Parathyroid adenoma (tissue), 2 donors: ENCODE measurements at regions not wholly inside any gene's neighbourhood (a gene's known extent, or its start where the extent isn't known, plus 50 kb on each side); places are given as distances from the start of the nearest gene placed in this dataset.
A peak's percentile ranks its signal among the peaks of the same experiment; 100 is the strongest.

Experiments
- H2AFZ ChIP-seq: fragments of 300-600 bp; sonication (generic); one replicate; pipeline ENCODE4 v1.7.0; 2017; ENCODE audit warnings: antibody characterized with exemption, mild to moderate bottlenecking
- H3K27ac ChIP-seq: fragments of 300-600 bp; sonication (generic); one replicate; pipeline ENCODE4 v1.7.0; 2017
- H3K27me3 ChIP-seq: fragments of 300-600 bp; sonication (generic); one replicate; pipeline ENCODE4 v1.7.0; 2017; ENCODE audit warnings: low read length; ENCODE audit not compliant: control insufficient read depth, insufficient read depth
- H3K36me3 ChIP-seq: fragments of 300-600 bp; sonication (generic); one replicate; pipeline ENCODE4 v1.7.0; 2017; ENCODE audit warnings: low read length; ENCODE audit not compliant: control insufficient read depth, insufficient read depth
- H3K4me1 ChIP-seq: fragments of 300-600 bp; sonication (generic); one replicate; pipeline ENCODE4 v1.7.0; 2017; ENCODE audit warnings: control low read depth
- H3K4me2 ChIP-seq: fragments of 300-600 bp; sonication (generic); one replicate; pipeline ENCODE4 v1.7.0; 2017; ENCODE audit warnings: low read length
- H3K4me3 ChIP-seq: fragments of 300-600 bp; sonication (generic); one replicate; pipeline ENCODE4 v1.7.0; 2017; ENCODE audit warnings: low read depth, low read length
- H3K79me2 ChIP-seq: fragments of 300-600 bp; sonication (generic); one replicate; pipeline ENCODE4 v1.7.0; 2017; ENCODE audit warnings: control low read depth
- H3K9ac ChIP-seq: fragments of 300-600 bp; sonication (generic); one replicate; pipeline ENCODE4 v1.7.0; 2017; ENCODE audit warnings: mild to moderate bottlenecking
- H3K9me3 ChIP-seq: fragments of 300-600 bp; sonication (generic); one replicate; pipeline ENCODE4 v1.7.0; 2017; ENCODE audit warnings: low read length; ENCODE audit not compliant: control insufficient read depth
- TF ChIP-seq, protein P1 (sequence below): fragments of 300-600 bp; sonication (generic); IDR thresholded peaks from one replicate; pipeline ENCODE4 v1.7.0; 2017; ENCODE audit warnings: antibody characterized with exemption, mild to moderate bottlenecking
- donor health status: primary hyperparathyroidism.

DNA sequence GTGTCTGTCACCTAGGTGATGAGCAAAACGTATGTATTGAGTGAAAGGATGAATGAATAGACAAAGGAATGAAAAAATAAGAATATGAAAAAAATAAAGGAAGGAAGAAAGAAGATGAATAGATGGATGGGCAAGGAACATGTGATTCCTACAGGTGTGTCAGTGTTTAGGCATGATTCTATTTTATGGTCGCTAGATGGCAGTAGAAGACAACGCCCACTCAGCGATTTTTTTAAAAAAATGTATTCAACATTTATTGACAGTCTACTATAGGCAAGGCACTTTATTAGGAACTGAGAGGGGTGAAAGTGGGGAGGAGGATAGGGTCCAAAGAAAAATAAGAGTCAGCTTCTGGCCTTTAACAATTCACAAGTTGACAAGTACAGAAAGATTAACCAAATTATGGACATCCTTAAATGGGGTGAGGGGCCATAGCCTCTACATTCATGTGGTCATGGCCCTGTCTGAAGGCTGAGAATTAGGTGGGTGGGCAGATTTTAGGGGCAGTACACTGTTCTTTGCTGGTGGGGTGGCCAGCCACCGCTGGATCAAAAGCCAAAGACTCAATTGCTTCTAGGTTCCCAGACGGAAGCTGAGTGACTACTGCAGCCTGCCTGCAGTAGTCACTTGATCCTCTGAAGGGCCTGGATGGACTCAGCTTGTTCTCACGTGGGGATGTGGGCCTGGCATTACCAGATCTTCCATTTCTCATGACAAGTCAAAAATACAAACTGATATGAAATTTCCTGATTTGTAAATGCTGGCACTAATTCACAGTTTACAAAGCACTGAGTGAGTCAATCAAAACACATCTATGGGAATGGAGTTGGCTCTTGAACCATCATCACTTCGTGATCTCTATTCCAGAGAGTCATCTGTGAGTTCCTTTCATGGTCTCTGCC lies 83.9 kb downstream of the FASLG start:
- H3K4me2 ChIP-seq, result no peak overlapping the region
- H3K4me1 ChIP-seq, result no peaks in the 10 kb centered on the region
- H2AFZ ChIP-seq, result no peak overlapping the region
- H3K4me3 ChIP-seq, result no peak overlapping the region
- no peaks in the 10 kb centered on the region for H3K27me3 ChIP-seq
- no peak overlapping the region for H3K27ac ChIP-seq
- TF ChIP-seq, protein P1, sequence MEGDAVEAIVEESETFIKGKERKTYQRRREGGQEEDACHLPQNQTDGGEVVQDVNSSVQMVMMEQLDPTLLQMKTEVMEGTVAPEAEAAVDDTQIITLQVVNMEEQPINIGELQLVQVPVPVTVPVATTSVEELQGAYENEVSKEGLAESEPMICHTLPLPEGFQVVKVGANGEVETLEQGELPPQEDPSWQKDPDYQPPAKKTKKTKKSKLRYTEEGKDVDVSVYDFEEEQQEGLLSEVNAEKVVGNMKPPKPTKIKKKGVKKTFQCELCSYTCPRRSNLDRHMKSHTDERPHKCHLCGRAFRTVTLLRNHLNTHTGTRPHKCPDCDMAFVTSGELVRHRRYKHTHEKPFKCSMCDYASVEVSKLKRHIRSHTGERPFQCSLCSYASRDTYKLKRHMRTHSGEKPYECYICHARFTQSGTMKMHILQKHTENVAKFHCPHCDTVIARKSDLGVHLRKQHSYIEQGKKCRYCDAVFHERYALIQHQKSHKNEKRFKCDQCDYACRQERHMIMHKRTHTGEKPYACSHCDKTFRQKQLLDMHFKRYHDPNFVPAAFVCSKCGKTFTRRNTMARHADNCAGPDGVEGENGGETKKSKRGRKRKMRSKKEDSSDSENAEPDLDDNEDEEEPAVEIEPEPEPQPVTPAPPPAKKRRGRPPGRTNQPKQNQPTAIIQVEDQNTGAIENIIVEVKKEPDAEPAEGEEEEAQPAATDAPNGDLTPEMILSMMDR, result peak; percentile 63
- H3K9ac ChIP-seq, result no peak overlapping the region
- no peaks in the 10 kb centered on the region for H3K36me3 ChIP-seq
- H3K79me2 ChIP-seq, result no peaks in the 10 kb centered on the region
- H3K9me3 ChIP-seq, result no peaks in the 10 kb centered on the region

DNA sequence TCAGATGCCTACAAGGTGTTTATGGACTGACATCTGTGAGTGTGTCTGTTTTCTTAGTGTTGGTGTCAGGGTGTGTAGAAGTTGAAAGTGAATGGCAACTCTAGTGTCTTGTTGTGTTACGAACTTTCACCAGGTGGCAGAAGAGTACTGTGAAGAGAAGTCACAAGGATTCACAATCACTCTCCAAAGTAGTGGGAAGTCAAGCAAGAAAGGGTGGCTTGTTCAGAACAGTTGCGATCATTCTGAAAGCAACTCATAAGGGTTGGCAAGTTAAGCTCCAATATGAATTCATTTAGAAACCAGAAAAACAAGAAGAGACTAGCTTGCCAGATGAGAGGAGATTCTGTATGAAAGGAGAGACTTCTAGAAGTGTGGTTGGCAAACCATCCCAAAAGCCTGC lies 86.1 kb downstream of the FASLG start:
- Histone ChIP-seq H3K79me2 (no peaks in the 10 kb centered on the region), H3K27me3 (no peaks in the 10 kb centered on the region), H3K36me3 (no peaks in the 10 kb centered on the region), H3K4me3 (no peak overlapping the region), H3K4me1 (no peaks in the 10 kb centered on the region), H3K27ac (no peak overlapping the region), H3K9ac (no peak overlapping the region), H3K9me3 (no peaks in the 10 kb centered on the region), H2AFZ (no peak overlapping the region), H3K4me2 (no peak overlapping the region)
- TF ChIP-seq, protein P1, result peak; percentile 21

DNA sequence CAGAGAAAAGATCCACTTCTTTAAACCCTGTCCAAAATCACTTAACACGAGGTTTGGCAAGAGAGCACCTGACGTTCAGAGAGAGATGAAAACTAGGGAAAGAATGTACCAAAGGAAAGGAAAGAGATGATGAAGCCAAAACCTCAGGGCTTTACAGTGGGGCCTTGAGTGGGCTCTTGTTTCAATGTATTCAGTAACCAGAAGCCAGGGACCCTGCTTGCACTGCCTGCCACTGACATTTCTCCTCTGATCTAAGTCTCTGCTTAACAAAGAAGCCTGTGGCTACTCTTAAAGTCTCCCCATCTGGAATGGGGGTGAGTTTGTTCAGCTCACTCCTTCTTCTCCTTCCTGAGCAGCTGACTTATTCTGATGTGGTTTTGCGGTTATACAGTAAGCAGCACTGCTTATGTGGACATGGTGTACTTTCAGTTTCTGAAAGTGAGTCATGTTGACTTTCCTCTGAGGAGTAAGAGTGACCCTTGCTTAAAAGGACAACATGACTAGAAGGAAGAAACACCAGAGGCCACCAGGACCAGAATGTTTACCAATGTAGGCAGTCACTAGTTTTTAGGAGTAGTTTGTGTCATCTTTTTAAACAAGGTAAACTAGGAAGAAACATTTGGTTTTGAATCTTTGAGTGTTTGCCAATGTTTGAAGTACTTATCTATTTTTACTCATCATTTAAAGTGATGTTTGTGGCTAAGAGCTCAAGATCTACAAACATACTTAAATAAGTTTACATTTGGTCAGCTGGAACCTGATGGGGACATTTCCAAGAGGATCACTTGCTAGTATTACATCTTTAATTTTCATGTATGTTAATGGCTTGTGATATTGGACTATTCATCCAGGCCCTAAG lies 87.4 kb downstream of the FASLG start:
- Histone ChIP-seq H3K27ac (no peak overlapping the region), H3K9ac (no peak overlapping the region), H2AFZ (no peak overlapping the region), H3K27me3 (no peaks in the 10 kb centered on the region), H3K36me3 (no peaks in the 10 kb centered on the region), H3K79me2 (no peaks in the 10 kb centered on the region), H3K4me1 (no peaks in the 10 kb centered on the region), H3K4me3 (no peak overlapping the region), H3K4me2 (no peak overlapping the region), H3K9me3 (no peaks in the 10 kb centered on the region)
- TF ChIP-seq, protein P1, result no peak

DNA sequence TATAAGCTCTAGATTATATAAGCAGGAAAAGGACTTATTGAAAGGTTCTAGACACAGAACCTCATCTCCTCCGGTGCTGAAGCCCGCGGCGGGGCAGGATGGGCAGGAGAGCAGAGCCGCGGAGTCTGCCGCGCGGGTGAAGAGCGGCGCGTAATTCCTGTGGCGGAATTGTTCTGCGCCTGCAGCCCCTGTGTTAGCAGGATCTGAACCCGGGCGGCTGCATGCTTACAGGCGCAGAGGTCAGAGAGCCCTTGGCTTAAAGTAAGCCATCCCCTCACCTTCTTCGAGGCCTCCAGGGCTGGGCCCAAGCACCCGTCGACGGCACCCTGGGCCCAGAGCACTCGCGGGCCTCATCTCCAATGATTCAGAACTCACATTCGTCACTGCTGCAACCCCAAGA lies 89.3 kb downstream of the FASLG start:
- Histone ChIP-seq H3K4me2 (no peak overlapping the region), H2AFZ (no peak overlapping the region), H3K36me3 (no peaks in the 10 kb centered on the region), H3K9me3 (no peaks in the 10 kb centered on the region), H3K4me3 (no peak overlapping the region), H3K9ac (no peak overlapping the region), H3K27me3 (no peaks in the 10 kb centered on the region), H3K79me2 (no peaks in the 10 kb centered on the region), H3K27ac (no peak overlapping the region), H3K4me1 (no peaks in the 10 kb centered on the region)
- TF ChIP-seq, protein P1, result no peak
